GM21737 (cell line): ENCODE measurements at regions not wholly inside any gene's neighbourhood (a gene's known extent, or its start where the extent isn't known, plus 50 kb on each side); places are given as distances from the start of the nearest gene placed in this dataset.

Experiments
- ATAC-seq: cut with Tn5 transposase; IDR thresholded peaks from one replicate; pipeline ENCODE4 v1.9.1; 2021; ENCODE audit warnings: mild to moderate bottlenecking, moderate library complexity; ENCODE audit not compliant: unreplicated experiment

GRCh38 chr18:45119876-45120275 is 439.2 kb downstream of the SETBP1 start:
- ATAC-seq, result no peak

GRCh38 chr18:45121146-45121545 is 440.5 kb downstream of the SETBP1 start:
- ATAC-seq, result no peak

- no peak for ATAC-seq
Observed at GRCh38 chr18:45122506-45122905, 441.8 kb downstream of the SETBP1 start.

- no peak for ATAC-seq
Observed at GRCh38 chr18:45127405-45127804, 446.7 kb downstream of the SETBP1 start.

- ATAC-seq, result no peak
Observed at GRCh38 chr18:45133276-45133675, 452.6 kb downstream of the SETBP1 start.

GRCh38 chr18:45136381-45137086 is 455.8 kb downstream of the SETBP1 start:
- no peak for ATAC-seq

GRCh38 chr18:45137087-45137419 is 456.4 kb downstream of the SETBP1 start:
- no peak for ATAC-seq

GRCh38 chr18:45139478-45139877 is 458.8 kb downstream of the SETBP1 start:
- ATAC-seq, result no peak

GRCh38 chr18:45142868-45143267 is 462.2 kb downstream of the SETBP1 start:
- no peak for ATAC-seq

GRCh38 chr18:45149712-45150111 is 465.6 kb upstream of the SLC14A2 start:
- no peak for ATAC-seq

- ATAC-seq, result no peak
Observed at GRCh38 chr18:45151645-45152044, 463.6 kb upstream of the SLC14A2 start.

GRCh38 chr18:45155526-45155925 is 459.8 kb upstream of the SLC14A2 start:
- no peak for ATAC-seq

GRCh38 chr18:45156946-45157345 is 458.3 kb upstream of the SLC14A2 start:
- no peak for ATAC-seq

GRCh38 chr18:45157576-45157975 is 457.7 kb upstream of the SLC14A2 start:
- no peak for ATAC-seq

- ATAC-seq, result peak; percentile 82
Observed at GRCh38 chr18:45161850-45162249, 453.4 kb upstream of the SLC14A2 start.

- ATAC-seq, result no peak
Observed at GRCh38 chr18:45163871-45164270, 451.4 kb upstream of the SLC14A2 start.

GRCh38 chr18:45164551-45164950 is 450.7 kb upstream of the SLC14A2 start:
- no peak for ATAC-seq

- no peak for ATAC-seq
Observed at GRCh38 chr18:45165176-45165713, 450.0 kb upstream of the SLC14A2 start.

GRCh38 chr18:45165871-45166270 is 449.4 kb upstream of the SLC14A2 start:
- no peak for ATAC-seq

- ATAC-seq, result no peak
Observed at GRCh38 chr18:45166341-45166835, 448.9 kb upstream of the SLC14A2 start.

GRCh38 chr18:45166836-45167551 is 448.3 kb upstream of the SLC14A2 start:
- no peak for ATAC-seq

- ATAC-seq, result no peak
Observed at GRCh38 chr18:45167631-45168280, 447.5 kb upstream of the SLC14A2 start.
